PC-9 (cell line): ENCODE measurements at regions not wholly inside any gene's neighbourhood (a gene's known extent, or its start where the extent isn't known, plus 50 kb on each side); places are given as distances from the start of the nearest gene placed in this dataset.
A peak's percentile ranks its signal among the peaks of the same experiment; 100 is the strongest.

Source experiments
- BruUV-seq: library from RNA; stranded (reverse); fragments of 400-500 nt; replicated peaks from 2 replicates; lab custom pipeline; 2021; lab: Mats Ljungman, UMichigan
- CTCF ChIA-PET: fragments of 300-600 bp; sonication (Branson Sonifier 250); formaldehyde crosslinking; loops from one replicate; lab custom pipeline; 2022; ENCODE audit warnings: antibody characterized with exemption; lab: Charles Lee
- POLR2A ChIA-PET: fragments of 300-600 bp; sonication (Branson Sonifier 250); formaldehyde crosslinking; loops from one replicate; lab custom pipeline; 2022; ENCODE audit warnings: antibody characterized with exemption; ENCODE audit not compliant: unreplicated experiment; lab: Charles Lee
- DNase-seq, 2 experiments: peaks; one replicate each; pipeline versions ENCODE4 v3.0.0 to v3.0.0-alpha.2; 2015 to 2022; ENCODE audit warnings: mixed read lengths in 1 of 2
- H2AFZ ChIP-seq: fragments of 200-600 bp; sonication (generic); 2 replicates; pipeline ENCODE4 v1.8.1; 2017; ENCODE audit warnings: antibody characterized with exemption
- H3F3A ChIP-seq: fragments of 200-600 bp; sonication (generic); 2 replicates; pipeline ENCODE4 v1.8.1; 2017; ENCODE audit warnings: antibody characterized with exemption, mild to moderate bottlenecking, low read depth; ENCODE audit not compliant: insufficient read depth
- H3K27ac ChIP-seq: fragments of 200-600 bp; sonication (generic); 2 replicates; pipeline ENCODE4 v1.6.1; 2016; ENCODE audit warnings: mixed run types
- H3K27me3 ChIP-seq: fragments of 200-600 bp; sonication (generic); 2 replicates; pipeline ENCODE4 v1.6.1; 2016; ENCODE audit warnings: low read depth, mixed run types; ENCODE audit not compliant: insufficient read depth
- H3K36me3 ChIP-seq: fragments of 200-600 bp; sonication (generic); 2 replicates; pipeline ENCODE4 v1.6.1; 2016; ENCODE audit warnings: low read depth, mixed run types
- H3K4me1 ChIP-seq: fragments of 200-600 bp; sonication (generic); replicated peaks from 2 replicates; pipeline ENCODE4 v1.6.1; 2016; ENCODE audit warnings: mixed run types; ENCODE audit not compliant: insufficient read depth
- H3K4me2 ChIP-seq: fragments of 200-600 bp; sonication (generic); 2 replicates; pipeline ENCODE4 v1.6.1; 2017; ENCODE audit warnings: mixed run types
- H3K4me3 ChIP-seq: fragments of 200-600 bp; sonication (generic); 2 replicates; pipeline ENCODE4 v1.6.1; 2016; ENCODE audit warnings: mixed run types
- H3K79me2 ChIP-seq: fragments of 200-600 bp; sonication (generic); 2 replicates; pipeline ENCODE4 v1.6.1; 2017; ENCODE audit warnings: low read depth, mixed run types
- H3K9me2 ChIP-seq: fragments of 200-600 bp; sonication (generic); 2 replicates; pipeline ENCODE4 v1.8.1; 2017; ENCODE audit warnings: mild to moderate bottlenecking; ENCODE audit not compliant: insufficient read depth
- H3K9me3 ChIP-seq: fragments of 200-600 bp; sonication (generic); 2 replicates; pipeline ENCODE4 v1.8.1; 2016; ENCODE audit warnings: low read depth; ENCODE audit not compliant: insufficient read depth
- H4K20me1 ChIP-seq: fragments of 200-600 bp; sonication (generic); 2 replicates; pipeline ENCODE4 v1.8.1; 2017; ENCODE audit not compliant: insufficient read depth
- EZH2 ChIP-seq: fragments of 200-600 bp; sonication (generic); IDR thresholded peaks from 2 replicates; pipeline ENCODE4 v1.8.0; 2017; ENCODE audit warnings: antibody characterized with exemption, low read depth
- intact Hi-C: fragments of 100-400 bp; cut with micrococcal nuclease; formaldehyde crosslinking; loops from one replicate; pipeline ENCODE4 v1.10.0; 2022; ENCODE audit not compliant: unreplicated experiment
- TF ChIP-seq, protein P1 (sequence below): fragments of 200-600 bp; sonication (generic); conservative IDR thresholded peaks from 2 replicates; pipeline ENCODE4 v1.6.1; 2017; ENCODE audit warnings: mixed run types, antibody characterized with exemption, mild to moderate bottlenecking, moderate library complexity

DNA sequence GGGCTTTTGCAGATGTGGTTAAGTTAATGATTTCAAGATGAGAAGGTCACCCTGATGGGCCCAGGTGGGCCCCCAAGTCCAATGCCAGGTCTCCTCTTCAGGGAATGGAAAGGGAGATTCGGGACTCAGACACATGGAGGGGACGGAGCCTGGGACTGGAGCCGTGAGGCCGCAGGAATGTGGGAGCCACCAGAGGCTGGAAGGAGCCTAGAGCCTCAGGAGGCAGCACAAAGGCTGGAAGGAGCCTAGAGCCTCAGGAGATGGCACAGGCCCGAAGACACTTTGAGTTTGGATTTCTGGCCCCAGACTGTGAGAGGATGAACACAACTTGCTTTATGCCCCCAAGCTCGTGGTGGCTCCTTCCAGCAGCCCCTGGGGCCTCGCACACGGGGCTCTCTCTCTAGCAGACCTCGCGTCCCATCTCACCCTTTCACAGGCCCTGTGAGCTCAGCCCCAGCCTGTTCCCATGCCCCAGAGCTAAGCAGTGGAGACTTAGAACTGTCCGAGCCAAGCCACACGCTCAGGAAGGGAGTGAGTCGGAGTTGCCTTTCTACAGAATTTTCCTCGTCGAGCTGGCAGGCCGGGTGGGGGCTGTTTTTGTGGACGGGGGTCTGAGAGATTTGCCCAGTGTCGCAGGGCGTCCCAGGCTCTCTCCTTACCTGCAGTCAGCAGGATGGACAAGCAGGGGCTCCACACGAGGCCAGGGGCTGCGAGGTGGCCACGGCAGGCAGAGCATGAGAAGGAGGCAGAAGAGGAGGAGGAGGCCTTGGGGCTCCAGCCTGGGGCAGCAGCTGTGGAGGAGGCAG is 937.6 kb downstream of the BRD1 start:
- H4K20me1 ChIP-seq, result peaks cover 11% of the 10 kb centered on the region; the same call in 1 of the 2 replicates
- ChIA-PET CTCF (no interaction called here), POLR2A (no interaction called here)
- peaks cover 100% of the 10 kb centered on the region for H3K27me3 ChIP-seq
- no peak overlapping the region for H3K4me3 ChIP-seq
- H3K79me2 ChIP-seq, result no peaks in the 10 kb centered on the region
- TF ChIP-seq, protein P1, sequence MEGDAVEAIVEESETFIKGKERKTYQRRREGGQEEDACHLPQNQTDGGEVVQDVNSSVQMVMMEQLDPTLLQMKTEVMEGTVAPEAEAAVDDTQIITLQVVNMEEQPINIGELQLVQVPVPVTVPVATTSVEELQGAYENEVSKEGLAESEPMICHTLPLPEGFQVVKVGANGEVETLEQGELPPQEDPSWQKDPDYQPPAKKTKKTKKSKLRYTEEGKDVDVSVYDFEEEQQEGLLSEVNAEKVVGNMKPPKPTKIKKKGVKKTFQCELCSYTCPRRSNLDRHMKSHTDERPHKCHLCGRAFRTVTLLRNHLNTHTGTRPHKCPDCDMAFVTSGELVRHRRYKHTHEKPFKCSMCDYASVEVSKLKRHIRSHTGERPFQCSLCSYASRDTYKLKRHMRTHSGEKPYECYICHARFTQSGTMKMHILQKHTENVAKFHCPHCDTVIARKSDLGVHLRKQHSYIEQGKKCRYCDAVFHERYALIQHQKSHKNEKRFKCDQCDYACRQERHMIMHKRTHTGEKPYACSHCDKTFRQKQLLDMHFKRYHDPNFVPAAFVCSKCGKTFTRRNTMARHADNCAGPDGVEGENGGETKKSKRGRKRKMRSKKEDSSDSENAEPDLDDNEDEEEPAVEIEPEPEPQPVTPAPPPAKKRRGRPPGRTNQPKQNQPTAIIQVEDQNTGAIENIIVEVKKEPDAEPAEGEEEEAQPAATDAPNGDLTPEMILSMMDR, result no peak
- TF ChIP-seq EZH2, result no peak
- intact Hi-C loops, result no loop called here
- H3K4me2 ChIP-seq, result no peak overlapping the region
- no peaks in the 10 kb centered on the region for H3K4me1 ChIP-seq
- BruUV-seq, result no TSS peak
- H3K36me3 ChIP-seq, result no peaks in the 10 kb centered on the region
- no peaks in the 10 kb centered on the region for H3F3A ChIP-seq
- no peak for DNase-seq
- H3K9me2 ChIP-seq, result no peaks in the 10 kb centered on the region
- no peak overlapping the region for H2AFZ ChIP-seq
- H3K27ac ChIP-seq, result no peak overlapping the region
- H3K9me3 ChIP-seq, result no peaks in the 10 kb centered on the region

DNA sequence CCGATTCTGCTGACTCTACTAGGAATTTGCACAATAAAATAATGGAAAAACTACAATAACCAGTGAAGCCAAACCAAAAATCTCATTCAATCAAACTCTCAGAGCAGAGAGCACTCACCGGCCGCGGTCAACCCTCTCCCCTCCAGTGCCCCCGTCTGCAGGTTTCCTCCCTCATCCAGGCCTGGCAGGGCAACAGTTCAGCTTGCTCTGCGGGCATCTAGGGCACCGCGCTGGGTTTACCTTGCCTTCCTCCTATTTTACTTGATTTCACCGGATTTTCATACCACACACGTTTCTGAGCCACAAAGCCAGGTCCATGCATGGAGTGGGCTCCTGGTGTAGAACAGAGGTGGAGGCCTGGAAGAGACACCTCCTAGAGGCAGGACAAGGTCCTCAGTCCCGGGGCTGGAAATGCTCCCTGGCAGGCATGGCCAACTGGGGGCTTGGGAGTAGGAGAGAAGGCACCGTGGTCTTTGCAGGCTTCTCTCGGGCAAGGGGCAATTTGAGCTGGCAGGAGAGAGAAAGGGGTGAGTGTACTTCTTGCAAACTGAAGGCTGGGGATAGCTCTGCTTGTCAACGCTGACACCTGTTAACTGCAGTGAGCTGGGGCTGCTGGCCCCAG is 938.4 kb downstream of the BRD1 start:
- Histone ChIP-seq H3K4me3 (no peak overlapping the region), H2AFZ (no peak overlapping the region), H3K79me2 (no peaks in the 10 kb centered on the region), H3K27me3 (peaks cover 100% of the 10 kb centered on the region), H3K9me2 (no peaks in the 10 kb centered on the region), H3K4me1 (no peaks in the 10 kb centered on the region), H3K4me2 (no peak overlapping the region), H4K20me1 (peaks cover 11% of the 10 kb centered on the region; the same call in 1 of the 2 replicates), H3K27ac (no peak overlapping the region), H3K9me3 (no peaks in the 10 kb centered on the region), H3F3A (no peaks in the 10 kb centered on the region), H3K36me3 (no peaks in the 10 kb centered on the region)
- ChIA-PET POLR2A (no interaction called here), CTCF (no interaction called here)
- intact Hi-C loops, result no loop called here
- no TSS peak for BruUV-seq
- TF ChIP-seq, protein P1, result no peak
- peak; percentile 21; the same call in 1 of the 2 replicates for TF ChIP-seq EZH2
- DNase-seq, result no peak

DNA sequence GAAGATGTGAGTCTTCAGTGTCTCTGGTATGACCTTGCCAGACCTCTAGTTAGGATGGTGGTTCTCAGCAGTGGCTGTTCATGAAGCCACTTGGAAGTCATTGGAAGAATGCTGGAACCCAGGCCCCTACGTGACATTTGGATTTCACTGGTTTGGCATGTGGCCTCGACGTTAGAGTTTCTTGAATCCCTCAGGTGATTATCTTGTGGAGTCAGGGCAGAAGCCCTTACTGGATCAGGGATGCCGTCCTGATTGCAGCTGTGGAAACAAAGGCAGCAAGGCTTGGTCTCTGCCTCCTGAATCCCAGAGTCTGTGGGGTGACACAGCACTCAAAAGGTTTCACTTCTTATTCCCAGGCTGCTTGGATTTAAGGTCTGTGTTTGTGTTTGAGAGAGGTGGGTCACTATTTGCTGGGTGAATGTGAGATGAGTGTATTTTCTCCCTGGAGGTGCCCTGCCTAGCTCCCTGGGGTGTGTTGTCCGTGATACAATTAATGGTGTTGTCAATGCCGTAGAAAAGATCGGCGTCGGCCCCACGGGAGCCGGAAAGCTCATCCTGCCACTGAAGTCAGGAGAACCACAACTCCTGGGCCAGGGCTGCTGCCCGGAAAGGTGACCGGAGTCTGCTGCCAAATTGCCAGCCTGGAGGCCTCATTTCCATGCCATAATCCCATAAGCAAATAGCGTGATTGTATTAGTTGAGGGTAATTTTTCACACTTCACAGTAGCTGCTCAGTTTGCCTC is 939.0 kb downstream of the BRD1 start:
- Histone ChIP-seq H3K4me2 (no peak overlapping the region), H3K4me1 (no peaks in the 10 kb centered on the region), H3F3A (no peaks in the 10 kb centered on the region), H3K36me3 (no peaks in the 10 kb centered on the region), H3K4me3 (no peak overlapping the region), H3K9me3 (no peaks in the 10 kb centered on the region), H3K27me3 (peaks cover 100% of the 10 kb centered on the region), H3K27ac (no peak overlapping the region), H3K9me2 (no peaks in the 10 kb centered on the region), H4K20me1 (peaks cover 11% of the 10 kb centered on the region; the same call in 1 of the 2 replicates), H2AFZ (no peak overlapping the region), H3K79me2 (no peaks in the 10 kb centered on the region)
- intact Hi-C loops, result no loop called here
- DNase-seq, result no peak
- POLR2A ChIA-PET, result no interaction called here
- CTCF ChIA-PET, result no interaction called here
- TF ChIP-seq, protein P1, result no peak
- TF ChIP-seq EZH2, result no peak
- BruUV-seq, result no TSS peak
